Endothelial cell of umbilical vein (primary cell): ENCODE measurements at regions not wholly inside any gene's neighbourhood (a gene's known extent, or its start where the extent isn't known, plus 50 kb on each side); places are given as distances from the start of the nearest gene placed in this dataset.

Experiments used
- BruUV-seq: library from RNA; stranded (reverse); fragments of 400-500 nt; replicated peaks from 2 replicates; lab custom pipeline; 2021; lab: Mats Ljungman, UMichigan
- CTCF ChIA-PET: fragments of 300-600, 350-600 bp; sonication (Branson Sonifier 250); formaldehyde crosslinking; loops from one replicate; lab custom pipeline; 2021; ENCODE audit warnings: antibody characterized with exemption, inconsistent platforms; lab: Charles Lee
- POLR2A ChIA-PET: fragments of 300-600, 350-600 bp; sonication (Branson Sonifier 250); formaldehyde crosslinking; loops from one replicate; lab custom pipeline; 2021; ENCODE audit warnings: antibody characterized with exemption, inconsistent platforms; lab: Charles Lee
- DNase-seq: peaks from one replicate; pipeline ENCODE4 v3.0.0-alpha.2; 2011; ENCODE audit warnings: low read depth, low spot score
- FAIRE-seq: peaks from 2 replicates; lab custom pipeline; 2011; peaks lifted over from hg19 to GRCh38; lab: Jason Lieb, UNC
- H2AFZ ChIP-seq: 2 replicates; pipeline ENCODE4 v1.6.0; 2012; ENCODE audit warnings: low read depth, low read length, control low read depth, inconsistent platforms
- H3K27ac ChIP-seq: 2 replicates; pipeline ENCODE4 v1.5.1; 2011; ENCODE audit warnings: low read depth, mild to moderate bottlenecking, control low read depth, low read length, moderate library complexity; ENCODE audit not compliant: insufficient read depth
- H3K27me3 ChIP-seq, 2 experiments: 2 replicates each; pipeline versions ENCODE4 v1.6.0 to v1.6.1; 2011; ENCODE audit warnings: low read length in 2 of 2, mixed read lengths in 1 of 2; ENCODE audit not compliant: control insufficient read depth in 2 of 2, insufficient read depth in 2 of 2
- H3K36me3 ChIP-seq, 2 experiments: 2 replicates in 1 of 2; 3 replicates in 1 of 2; pipeline ENCODE4 v1.5.1; 2011; ENCODE audit warnings: low read length in 2 of 2, mild to moderate bottlenecking in 1 of 2, moderate library complexity in 1 of 2; ENCODE audit not compliant: control insufficient read depth in 2 of 2, insufficient read depth in 2 of 2; ENCODE audit errors: extremely low read depth in 1 of 2
- H3K4me1 ChIP-seq: 3 replicates; pipeline ENCODE4 v1.5.1; 2011; ENCODE audit warnings: mild to moderate bottlenecking, low read length; ENCODE audit not compliant: control insufficient read depth, insufficient read depth; ENCODE audit errors: extremely low read depth
- H3K4me2 ChIP-seq: 2 replicates; pipeline ENCODE4 v1.6.1; 2011; ENCODE audit warnings: low read length, control low read depth, mixed read lengths; ENCODE audit not compliant: insufficient read depth
- H3K4me3 ChIP-seq, 3 experiments: fragments of 200-600 bp in 1 of 3; sonication (generic), shearing (Covaris generic) in 1 of 3; replicated peaks in 1 of 3; 2 replicates each; pipeline ENCODE4 v1.5.1; 2011 to 2016; ENCODE audit warnings: control low read depth in 3 of 3, low read length in 3 of 3, mild to moderate bottlenecking in 2 of 3, inconsistent platforms in 1 of 3, low read depth in 1 of 3, moderate library complexity in 1 of 3; ENCODE audit not compliant: insufficient read depth in 1 of 3
- H3K79me2 ChIP-seq: 2 replicates; pipeline ENCODE4 v1.6.0; 2012; ENCODE audit warnings: low read length, inconsistent platforms; ENCODE audit not compliant: control insufficient read depth, insufficient read depth
- H3K9ac ChIP-seq: replicated peaks from 2 replicates; pipeline ENCODE3; 2011; ENCODE audit warnings: low read length, control low read depth; ENCODE audit not compliant: insufficient read depth; ENCODE audit errors: extremely low read depth
- H3K9me1 ChIP-seq: replicated peaks from 3 replicates; pipeline ENCODE4 v1.6.0; 2011; ENCODE audit warnings: mild to moderate bottlenecking, low read length; ENCODE audit not compliant: control insufficient read depth, insufficient read depth; ENCODE audit errors: extremely low read depth
- H3K9me3 ChIP-seq: replicated peaks from 2 replicates; pipeline ENCODE4 v1.5.1; 2012; ENCODE audit warnings: low read length, inconsistent platforms; ENCODE audit not compliant: control insufficient read depth, insufficient read depth
- H4K20me1 ChIP-seq: replicated peaks from 2 replicates; pipeline ENCODE3; 2011; ENCODE audit warnings: mild to moderate bottlenecking, low read length; ENCODE audit not compliant: control insufficient read depth, insufficient read depth; ENCODE audit errors: extremely low read depth
- CTCF ChIP-seq, 2 donors: IDR thresholded peaks; 1 replicate in 1 of 2; 2 replicates in 1 of 2; pipeline ENCODE4 v1.5.1; 2011; ENCODE audit warnings: low read length in 2 of 2, mild to moderate bottlenecking in 2 of 2, moderate library complexity in 2 of 2, control low read depth in 1 of 2, inconsistent platforms in 1 of 2, low read depth in 1 of 2; ENCODE audit not compliant: insufficient read depth in 1 of 2; ENCODE audit errors: extremely low read depth in 1 of 2
- EZH2 ChIP-seq: IDR thresholded peaks from 2 replicates; pipeline ENCODE4 v1.6.1; 2012; ENCODE audit warnings: borderline replicate concordance, low read depth, mild to moderate bottlenecking, moderate library complexity, low read length, inconsistent platforms; ENCODE audit not compliant: severe bottlenecking
- FOS ChIP-seq: IDR thresholded peaks from 2 replicates; pipeline ENCODE4 v1.6.1; 2011; ENCODE audit warnings: mild to moderate bottlenecking, low read length, moderate library complexity, borderline replicate concordance; ENCODE audit not compliant: insufficient read depth
- GATA2 ChIP-seq: IDR thresholded peaks from 2 replicates; pipeline ENCODE4 v1.7.0; 2011; ENCODE audit warnings: low read depth, mild to moderate bottlenecking, moderate library complexity, mixed read lengths, low read length; ENCODE audit not compliant: insufficient read length, insufficient read depth
- JUN ChIP-seq: IDR thresholded peaks from 2 replicates; pipeline ENCODE4 v1.6.1; 2011; ENCODE audit warnings: borderline replicate concordance, low read depth; ENCODE audit not compliant: insufficient read length, insufficient read depth
- MAX ChIP-seq: IDR thresholded peaks from 2 replicates; pipeline ENCODE4 v1.6.1; 2011; ENCODE audit not compliant: insufficient read depth, insufficient read length
- MYC ChIP-seq: IDR thresholded peaks from one replicate; pipeline ENCODE4 v1.6.1; 2011; ENCODE audit warnings: mild to moderate bottlenecking, low read depth, low read length
- POLR2A ChIP-seq: IDR thresholded peaks from 2 replicates; pipeline ENCODE4 v1.6.1; 2012; ENCODE audit warnings: low read depth, mild to moderate bottlenecking, control low read depth, low read length
- POLR2AphosphoS5 ChIP-seq: IDR thresholded peaks from 2 replicates; pipeline ENCODE4 v1.6.1; 2012; ENCODE audit warnings: low read depth, mild to moderate bottlenecking, control low read depth, low read length, moderate library complexity; ENCODE audit not compliant: insufficient read depth
- dilution Hi-C: fragments of 300-500 bp; cut with MboI; formaldehyde crosslinking; loops from one replicate; pipeline ENCODE4 v1.15.0; 2019; ENCODE audit warnings: low sequenced_read_pairs; ENCODE audit not compliant: extremely low pct_ligation_motif_present
- intact Hi-C: fragments of 100-400 bp; cut with micrococcal nuclease; formaldehyde crosslinking; loops from one replicate; pipeline ENCODE4 v1.10.0; 2022

GRCh38 chr4:31020363-31020762 lies 300.2 kb downstream of the PCDH7 start:
- no peaks in the 10 kb centered on the region for H4K20me1 ChIP-seq
- dilution Hi-C loops, result no loop called here
- H3K27me3 ChIP-seq, result no peaks in the 10 kb centered on the region
- no peak for DNase-seq
- no peaks in the 10 kb centered on the region for H3K9me1 ChIP-seq
- CTCF ChIA-PET, result no interaction called here
- no peak for TF ChIP-seq FOS
- H3K27ac ChIP-seq, result no peak overlapping the region
- no peaks in the 10 kb centered on the region for H3K9me3 ChIP-seq
- H3K4me2 ChIP-seq, result no peak overlapping the region
- POLR2A ChIA-PET, result no interaction called here
- no peak overlapping the region for H3K4me3 ChIP-seq
- no peaks in the 10 kb centered on the region for H3K4me1 ChIP-seq
- BruUV-seq, result no TSS peak
- intact Hi-C loops, result no loop called here
- no peak overlapping the region for H2AFZ ChIP-seq
- no peak for FAIRE-seq
- no peaks in the 10 kb centered on the region for H3K36me3 ChIP-seq
- no peaks in the 10 kb centered on the region for H3K79me2 ChIP-seq
- no peak overlapping the region for H3K9ac ChIP-seq

- no TSS peak for BruUV-seq
- CTCF ChIA-PET, result no interaction called here
- no peak for FAIRE-seq
These were observed 300.8 kb downstream of the PCDH7 start for GRCh38 chr4:31021008-31021407.

More at GRCh38 chr4:31021008-31021407, 300.8 kb downstream of the PCDH7 start:
- H3K27me3 ChIP-seq, result no peaks in the 10 kb centered on the region
- H3K9ac ChIP-seq, result no peak overlapping the region
- POLR2A ChIA-PET, result no interaction called here
- TF ChIP-seq POLR2A, result no peak
- no peak for TF ChIP-seq MYC
- no peak for TF ChIP-seq GATA2
- TF ChIP-seq MAX, result no peak
- TF ChIP-seq FOS, result no peak
- no peak for TF ChIP-seq CTCF (IDR thresholded peaks at IDR 0.05; ENCODE audit: extremely low read depth in 1 of 2, insufficient read depth in 1 of 2, low read depth in 1 of 2, low read length in 2 of 2)
- TF ChIP-seq JUN, result no peak
- no peak for TF ChIP-seq POLR2AphosphoS5
- no peak for TF ChIP-seq EZH2
- intact Hi-C loops, result no loop called here
- no peak overlapping the region for H3K27ac ChIP-seq
- no peak overlapping the region for H3K4me3 ChIP-seq
- H4K20me1 ChIP-seq, result no peaks in the 10 kb centered on the region
- DNase-seq, result no peak
- H3K36me3 ChIP-seq, result no peaks in the 10 kb centered on the region
- no peak overlapping the region for H2AFZ ChIP-seq
- dilution Hi-C loops, result no loop called here
- no peaks in the 10 kb centered on the region for H3K9me3 ChIP-seq
- no peaks in the 10 kb centered on the region for H3K9me1 ChIP-seq
- H3K4me2 ChIP-seq, result no peak overlapping the region
- H3K4me1 ChIP-seq, result no peaks in the 10 kb centered on the region
- no peaks in the 10 kb centered on the region for H3K79me2 ChIP-seq
